ENCODE measurements at regions not wholly inside any gene's neighbourhood (a gene's known extent, or its start where the extent isn't known, plus 50 kb on each side); places are given as distances from the start of the nearest gene placed in this dataset.

DNA sequence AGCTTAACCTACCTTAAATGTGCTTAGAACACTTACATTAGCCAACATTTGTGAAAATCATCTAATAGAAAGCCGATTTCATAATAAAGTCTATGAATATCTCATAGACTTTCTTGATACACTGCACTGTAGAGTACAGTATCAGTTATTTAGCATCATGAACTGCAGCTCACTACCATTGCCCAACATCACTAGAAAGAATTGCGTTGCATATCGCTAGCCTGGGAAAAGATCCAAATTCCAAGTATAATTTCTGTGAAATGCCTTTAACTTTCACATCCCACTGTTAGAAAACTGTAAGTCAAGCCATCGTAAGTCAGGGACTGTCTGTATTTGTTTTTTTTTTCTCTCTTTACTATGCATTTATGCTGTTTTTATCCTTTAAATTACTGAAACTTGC, 918.6 kb upstream of the PABPC4L start:
- TF ChIP-seq, protein P1, sequence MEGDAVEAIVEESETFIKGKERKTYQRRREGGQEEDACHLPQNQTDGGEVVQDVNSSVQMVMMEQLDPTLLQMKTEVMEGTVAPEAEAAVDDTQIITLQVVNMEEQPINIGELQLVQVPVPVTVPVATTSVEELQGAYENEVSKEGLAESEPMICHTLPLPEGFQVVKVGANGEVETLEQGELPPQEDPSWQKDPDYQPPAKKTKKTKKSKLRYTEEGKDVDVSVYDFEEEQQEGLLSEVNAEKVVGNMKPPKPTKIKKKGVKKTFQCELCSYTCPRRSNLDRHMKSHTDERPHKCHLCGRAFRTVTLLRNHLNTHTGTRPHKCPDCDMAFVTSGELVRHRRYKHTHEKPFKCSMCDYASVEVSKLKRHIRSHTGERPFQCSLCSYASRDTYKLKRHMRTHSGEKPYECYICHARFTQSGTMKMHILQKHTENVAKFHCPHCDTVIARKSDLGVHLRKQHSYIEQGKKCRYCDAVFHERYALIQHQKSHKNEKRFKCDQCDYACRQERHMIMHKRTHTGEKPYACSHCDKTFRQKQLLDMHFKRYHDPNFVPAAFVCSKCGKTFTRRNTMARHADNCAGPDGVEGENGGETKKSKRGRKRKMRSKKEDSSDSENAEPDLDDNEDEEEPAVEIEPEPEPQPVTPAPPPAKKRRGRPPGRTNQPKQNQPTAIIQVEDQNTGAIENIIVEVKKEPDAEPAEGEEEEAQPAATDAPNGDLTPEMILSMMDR (IDR thresholded peaks at IDR 0.05): no peak
- no peak for TF ChIP-seq POLR2A (IDR thresholded peaks at IDR 0.05)
